CD4-positive, alpha-beta T cell treated with Interleukin-15 for 4 hours (primary cell): ENCODE measurements at regions not wholly inside any gene's neighbourhood (a gene's known extent, or its start where the extent isn't known, plus 50 kb on each side); places are given as distances from the start of the nearest gene placed in this dataset.
"Not testable (repeated sequence)": the region's sequence is repeated elsewhere in the genome, so short reads cannot be mapped to it uniquely, and the experiment has no call there.

Source experiments
- DNase-seq: peaks from one replicate; pipeline ENCODE4 v3.0.0-alpha.2; 2020; ENCODE audit warnings: low spot score

GRCh38 chr6:22208026-22208425, 88.8 kb downstream of the PRL start:
- no peak for DNase-seq

GRCh38 chr6:22214314-22214713, 82.5 kb downstream of the PRL start:
- DNase-seq: no peak

GRCh38 chr6:22215474-22215873, 81.4 kb downstream of the PRL start:
- not testable (repeated sequence) for DNase-seq

- no peak for DNase-seq
These were observed 78.4 kb downstream of the PRL start for GRCh38 chr6:22218410-22218809.

GRCh38 chr6:22219925-22220324, 76.9 kb downstream of the PRL start:
- DNase-seq: no peak

GRCh38 chr6:22221211-22221610, 75.6 kb downstream of the PRL start:
- no peak for DNase-seq

- no peak for DNase-seq
These were observed 75.2 kb downstream of the PRL start for GRCh38 chr6:22221630-22222029.

GRCh38 chr6:22222469-22222868, 74.4 kb downstream of the PRL start:
- DNase-seq: no peak

- DNase-seq: no peak
These were observed 68.8 kb downstream of the PRL start for GRCh38 chr6:22227824-22228610.

- no peak for DNase-seq
These were observed 65.8 kb downstream of the PRL start for GRCh38 chr6:22231050-22231449.

- DNase-seq: no peak
These were observed 65.2 kb downstream of the PRL start for GRCh38 chr6:22231616-22232015.

- DNase-seq: no peak
These were observed 60.0 kb downstream of the PRL start for GRCh38 chr6:22236626-22237414.
